ES-I3 (cell line): ENCODE measurements at regions not wholly inside any gene's neighbourhood (a gene's known extent, or its start where the extent isn't known, plus 50 kb on each side); places are given as distances from the start of the nearest gene placed in this dataset.
"Not testable (repeated sequence)": the region's sequence is repeated elsewhere in the genome, so short reads cannot be mapped to it uniquely, and the experiment has no call there.

Experiments used
- H3K36me3 ChIP-seq: 2 replicates; pipeline ENCODE4 v1.6.1; 2013; ENCODE audit warnings: mild to moderate bottlenecking, low read length, control low read depth, moderate library complexity; ENCODE audit not compliant: insufficient read depth
- H3K4me1 ChIP-seq: 2 replicates; pipeline ENCODE4 v1.6.1; 2013; ENCODE audit warnings: mild to moderate bottlenecking, control low read depth, low read length; ENCODE audit not compliant: insufficient read depth
- H3K9ac ChIP-seq: 2 replicates; pipeline ENCODE4 v1.6.1; 2013; ENCODE audit warnings: low read depth, mild to moderate bottlenecking, low read length, moderate library complexity
- H3K9me3 ChIP-seq: 2 replicates; pipeline ENCODE4 v1.6.1; 2013; ENCODE audit warnings: mild to moderate bottlenecking, low read length, moderate library complexity; ENCODE audit not compliant: control insufficient read depth, insufficient read depth

GRCh38 chr1:222018041-222018440, 276.2 kb upstream of the DUSP10 start:
- Histone ChIP-seq H3K4me1 (peaks cover 5% of the 10 kb centered on the region; the same call in 1 of the 2 replicates), H3K9ac (no peak overlapping the region), H3K36me3 (no peaks in the 10 kb centered on the region; the same call in 1 of the 2 replicates)

GRCh38 chr1:222015686-222016085, 273.8 kb upstream of the DUSP10 start:
- Histone ChIP-seq H3K4me1 (peaks cover 5% of the 10 kb centered on the region; the same call in 1 of the 2 replicates), H3K9me3 (peaks cover 1% of the 10 kb centered on the region; the same call in 1 of the 2 replicates), H3K9ac (no peak overlapping the region), H3K36me3 (no peaks in the 10 kb centered on the region; the same call in 1 of the 2 replicates)

More at GRCh38 chr1:222018041-222018440, 276.2 kb upstream of the DUSP10 start:
- H3K9me3 ChIP-seq: no peaks in the 10 kb centered on the region

GRCh38 chr1:222014001-222014400, 272.1 kb upstream of the DUSP10 start:
- peaks cover 5% of the 10 kb centered on the region; the same call in 1 of the 2 replicates for H3K4me1 ChIP-seq
- H3K9ac ChIP-seq: no peak overlapping the region
- H3K9me3 ChIP-seq: peaks cover 4% of the 10 kb centered on the region; the same call in 1 of the 2 replicates
- no peaks in the 10 kb centered on the region; the same call in 1 of the 2 replicates for H3K36me3 ChIP-seq

GRCh38 chr1:222012816-222013215, 270.9 kb upstream of the DUSP10 start:
- Histone ChIP-seq H3K4me1 (no peaks in the 10 kb centered on the region), H3K9ac (no peak overlapping the region), H3K36me3 (no peaks in the 10 kb centered on the region; the same call in 1 of the 2 replicates), H3K9me3 (peaks cover 4% of the 10 kb centered on the region; the same call in 1 of the 2 replicates)

- no peak overlapping the region for H3K9ac ChIP-seq
- H3K36me3 ChIP-seq: no peaks in the 10 kb centered on the region
- peaks cover 4% of the 10 kb centered on the region; the same call in 1 of the 2 replicates for H3K9me3 ChIP-seq
- no peaks in the 10 kb centered on the region for H3K4me1 ChIP-seq
These were observed 268.4 kb upstream of the DUSP10 start for GRCh38 chr1:222010306-222010705.

- Histone ChIP-seq H3K9me3 (peaks cover 4% of the 10 kb centered on the region; the same call in 1 of the 2 replicates), H3K4me1 (no peaks in the 10 kb centered on the region), H3K36me3 (no peaks in the 10 kb centered on the region), H3K9ac (no peak overlapping the region)
These were observed 267.3 kb upstream of the DUSP10 start for GRCh38 chr1:222009105-222009730.

- H3K9me3 ChIP-seq: peaks cover 4% of the 10 kb centered on the region; the same call in 1 of the 2 replicates
- H3K36me3 ChIP-seq: no peaks in the 10 kb centered on the region
- H3K4me1 ChIP-seq: no peaks in the 10 kb centered on the region
- no peak overlapping the region for H3K9ac ChIP-seq
These were observed 264.8 kb upstream of the DUSP10 start for GRCh38 chr1:222006715-222007114.

- Histone ChIP-seq H3K9me3 (no peaks in the 10 kb centered on the region), H3K36me3 (no peaks in the 10 kb centered on the region), H3K9ac (no peak overlapping the region), H3K4me1 (no peaks in the 10 kb centered on the region)
These were observed 262.9 kb upstream of the DUSP10 start for GRCh38 chr1:222004784-222005183.

- Histone ChIP-seq H3K4me1 (no peaks in the 10 kb centered on the region), H3K9me3 (no peaks in the 10 kb centered on the region), H3K9ac (no peak overlapping the region), H3K36me3 (no peaks in the 10 kb centered on the region)
These were observed 262.1 kb upstream of the DUSP10 start for GRCh38 chr1:222004034-222004433.

- no peaks in the 10 kb centered on the region for H3K36me3 ChIP-seq
- H3K4me1 ChIP-seq: no peaks in the 10 kb centered on the region; the same call in 1 of the 2 replicates
- H3K9ac ChIP-seq: no peak overlapping the region
- no peaks in the 10 kb centered on the region for H3K9me3 ChIP-seq
These were observed 260.6 kb upstream of the DUSP10 start for GRCh38 chr1:222002503-222002902.

GRCh38 chr1:222000131-222000530, 258.2 kb upstream of the DUSP10 start:
- H3K9ac ChIP-seq: no peak overlapping the region
- H3K9me3 ChIP-seq: no peaks in the 10 kb centered on the region
- H3K36me3 ChIP-seq: no peaks in the 10 kb centered on the region
- no peaks in the 10 kb centered on the region; the same call in 1 of the 2 replicates for H3K4me1 ChIP-seq

GRCh38 chr1:221998781-221999180, 256.9 kb upstream of the DUSP10 start:
- H3K9me3 ChIP-seq: no peaks in the 10 kb centered on the region
- no peaks in the 10 kb centered on the region; the same call in 1 of the 2 replicates for H3K4me1 ChIP-seq
- H3K9ac ChIP-seq: no peak overlapping the region
- H3K36me3 ChIP-seq: no peaks in the 10 kb centered on the region

GRCh38 chr1:221998186-221998612, 256.3 kb upstream of the DUSP10 start:
- H3K4me1 ChIP-seq: no peaks in the 10 kb centered on the region; the same call in 1 of the 2 replicates
- no peaks in the 10 kb centered on the region for H3K36me3 ChIP-seq
- no peak overlapping the region for H3K9ac ChIP-seq
- no peaks in the 10 kb centered on the region for H3K9me3 ChIP-seq

GRCh38 chr1:221997012-221997411, 255.1 kb upstream of the DUSP10 start:
- not testable (repeated sequence) for H3K36me3 ChIP-seq, H3K9me3 ChIP-seq, H3K9ac ChIP-seq, H3K4me1 ChIP-seq

GRCh38 chr1:221994939-221995338, 253.1 kb upstream of the DUSP10 start:
- Histone ChIP-seq H3K36me3 (no peaks in the 10 kb centered on the region), H3K9ac (no peak overlapping the region), H3K9me3 (no peaks in the 10 kb centered on the region; the same call in 1 of the 2 replicates), H3K4me1 (peaks cover 17% of the 10 kb centered on the region)
